ENCODE measurements at regions not wholly inside any gene's neighbourhood (a gene's known extent, or its start where the extent isn't known, plus 50 kb on each side); places are given as distances from the start of the nearest gene placed in this dataset.
A peak's percentile ranks its signal among the peaks of the same experiment; 100 is the strongest.

GRCh38 chr17:65389426-65389825, 172.0 kb downstream of the AXIN2 start:
- H3K4me1 Mint-ChIP-seq (ENCODE audit: low read depth, unreplicated experiment): peaks cover 16% of the 10 kb centered on the region
- H4K20me1 ChIP-seq (ENCODE audit: insufficient read depth, low read length): no peaks in the 10 kb centered on the region
- no peaks in the 10 kb centered on the region for H3K36me3 ChIP-seq (ENCODE audit: insufficient read depth, low read length)
- no peak overlapping the region for H2AFZ ChIP-seq (ENCODE audit: low read depth, low read length)
- peaks cover 14% of the 10 kb centered on the region for H3K4me1 ChIP-seq (ENCODE audit: insufficient read depth, low read length)
- H3K27me3 ChIP-seq (ENCODE audit: insufficient read depth, low read length): no peaks in the 10 kb centered on the region
- no peak overlapping the region for H3K27ac Mint-ChIP-seq (ENCODE audit: unreplicated experiment)
- FAIRE-seq (no peak), DNase-seq (ENCODE audit: low read depth) (peak; percentile 65)
- TF ChIP-seq CTCF (IDR thresholded peaks at IDR 0.05; ENCODE audit: insufficient read depth, low read depth, low read length) (no peak), EZH2 (IDR thresholded peaks at IDR 0.05; ENCODE audit: insufficient read depth, low read length) (no peak)
- no peaks in the 10 kb centered on the region for H3K79me2 ChIP-seq (ENCODE audit: insufficient read depth, low read length)
- peak overlapping the region; percentile 34 for H3K4me2 ChIP-seq (ENCODE audit: low read length)
- peaks cover 9% of the 10 kb centered on the region for H3K27me3 Mint-ChIP-seq (ENCODE audit: low read depth, unreplicated experiment)
- H3K9ac ChIP-seq (ENCODE audit: low read length): no peak overlapping the region
- H3K9me3 Mint-ChIP-seq (ENCODE audit: unreplicated experiment): peaks cover 2% of the 10 kb centered on the region
- H3K36me3 Mint-ChIP-seq (ENCODE audit: low read depth, unreplicated experiment): no peaks in the 10 kb centered on the region
- H3K27ac ChIP-seq (ENCODE audit: low read depth, low read length): no peak overlapping the region
- H3K4me3 Mint-ChIP-seq (ENCODE audit: unreplicated experiment): no peak overlapping the region
- no peak overlapping the region for H3K4me3 ChIP-seq (ENCODE audit: insufficient read depth, low read depth, low read length)
- H3K9me3 ChIP-seq (ENCODE audit: insufficient read depth, low read depth, low read length): no peaks in the 10 kb centered on the region

GRCh38 chr17:65388911-65389310, 172.5 kb downstream of the AXIN2 start:
- H3K4me3 ChIP-seq (ENCODE audit: insufficient read depth, low read depth, low read length): no peak overlapping the region
- FAIRE-seq: peak; percentile 37
- H3K79me2 ChIP-seq (ENCODE audit: insufficient read depth, low read length): no peaks in the 10 kb centered on the region
- H3K4me1 ChIP-seq (ENCODE audit: insufficient read depth, low read length): peaks cover 14% of the 10 kb centered on the region
- no peaks in the 10 kb centered on the region for H4K20me1 ChIP-seq (ENCODE audit: insufficient read depth, low read length)
- Mint-ChIP-seq H3K27ac (ENCODE audit: unreplicated experiment) (no peak overlapping the region), H3K27me3 (ENCODE audit: low read depth, unreplicated experiment) (peaks cover 9% of the 10 kb centered on the region), H3K4me1 (ENCODE audit: low read depth, unreplicated experiment) (peaks cover 16% of the 10 kb centered on the region), H3K36me3 (ENCODE audit: low read depth, unreplicated experiment) (no peaks in the 10 kb centered on the region), H3K4me3 (ENCODE audit: unreplicated experiment) (no peak overlapping the region), H3K9me3 (ENCODE audit: unreplicated experiment) (peaks cover 2% of the 10 kb centered on the region)
- no peak overlapping the region for H3K4me2 ChIP-seq (ENCODE audit: low read length)
- no peak for TF ChIP-seq CTCF (IDR thresholded peaks at IDR 0.05; ENCODE audit: insufficient read depth, low read depth, low read length)
- no peak for TF ChIP-seq EZH2 (IDR thresholded peaks at IDR 0.05; ENCODE audit: insufficient read depth, low read length)
- H3K27me3 ChIP-seq (ENCODE audit: insufficient read depth, low read length): no peaks in the 10 kb centered on the region
- no peak overlapping the region for H3K9ac ChIP-seq (ENCODE audit: low read length)
- no peak overlapping the region for H2AFZ ChIP-seq (ENCODE audit: low read depth, low read length)
- H3K27ac ChIP-seq (ENCODE audit: low read depth, low read length): no peak overlapping the region
- no peak for DNase-seq (ENCODE audit: low read depth)
- no peaks in the 10 kb centered on the region for H3K9me3 ChIP-seq (ENCODE audit: insufficient read depth, low read depth, low read length)
- no peaks in the 10 kb centered on the region for H3K36me3 ChIP-seq (ENCODE audit: insufficient read depth, low read length)

GRCh38 chr17:65387322-65387721, 174.1 kb downstream of the AXIN2 start:
- no peak overlapping the region for H3K9ac ChIP-seq (ENCODE audit: low read length)
- Mint-ChIP-seq H3K27me3 (ENCODE audit: low read depth, unreplicated experiment) (peaks cover 9% of the 10 kb centered on the region), H3K36me3 (ENCODE audit: low read depth, unreplicated experiment) (no peaks in the 10 kb centered on the region), H3K27ac (ENCODE audit: unreplicated experiment) (no peak overlapping the region), H3K4me3 (ENCODE audit: unreplicated experiment) (no peak overlapping the region), H3K4me1 (ENCODE audit: low read depth, unreplicated experiment) (peaks cover 11% of the 10 kb centered on the region), H3K9me3 (ENCODE audit: unreplicated experiment) (peaks cover 2% of the 10 kb centered on the region)
- peaks cover 14% of the 10 kb centered on the region for H3K4me1 ChIP-seq (ENCODE audit: insufficient read depth, low read length)
- H2AFZ ChIP-seq (ENCODE audit: low read depth, low read length): no peak overlapping the region
- H3K27me3 ChIP-seq (ENCODE audit: insufficient read depth, low read length): no peaks in the 10 kb centered on the region
- no peaks in the 10 kb centered on the region for H3K36me3 ChIP-seq (ENCODE audit: insufficient read depth, low read length)
- no peak for DNase-seq (ENCODE audit: low read depth)
- no peaks in the 10 kb centered on the region for H3K9me3 ChIP-seq (ENCODE audit: insufficient read depth, low read depth, low read length)
- no peaks in the 10 kb centered on the region for H3K79me2 ChIP-seq (ENCODE audit: insufficient read depth, low read length)
- H3K4me2 ChIP-seq (ENCODE audit: low read length): no peak overlapping the region
- TF ChIP-seq EZH2 (IDR thresholded peaks at IDR 0.05; ENCODE audit: insufficient read depth, low read length): no peak
- no peak for TF ChIP-seq CTCF (IDR thresholded peaks at IDR 0.05; ENCODE audit: insufficient read depth, low read depth, low read length)
- no peak overlapping the region for H3K4me3 ChIP-seq (ENCODE audit: insufficient read depth, low read depth, low read length)
- no peaks in the 10 kb centered on the region for H4K20me1 ChIP-seq (ENCODE audit: insufficient read depth, low read length)
- no peak for FAIRE-seq
- H3K27ac ChIP-seq (ENCODE audit: low read depth, low read length): no peak overlapping the region

Measured in astrocyte (in vitro differentiated cells and primary cell).